ENCODE measurements at regions not wholly inside any gene's neighbourhood (a gene's known extent, or its start where the extent isn't known, plus 50 kb on each side); places are given as distances from the start of the nearest gene placed in this dataset.
"Not testable (repeated sequence)": the region's sequence is repeated elsewhere in the genome, so short reads cannot be mapped to it uniquely, and the experiment has no call there.

GRCh38 chr9:103225702-103226646 lies 230.8 kb downstream of the CYLC2 start:
- Histone ChIP-seq H3K4me1 (no peaks in the 10 kb centered on the region), H3K27me3 (no peaks in the 10 kb centered on the region), H3K36me3 (no peaks in the 10 kb centered on the region), H3K27ac (no peak overlapping the region), H3K9me3 (no peaks in the 10 kb centered on the region), H3K4me3 (no peak overlapping the region)
- TF ChIP-seq CTCF (IDR thresholded peaks at IDR 0.05) (no peak), POLR2A (IDR thresholded peaks at IDR 0.05) (no peak)
- DNase-seq: no peak
- intact Hi-C loops (cut with DNase I; ENCODE audit: low total_unique reads): no loop called here

GRCh38 chr9:103226647-103227013 lies 231.5 kb downstream of the CYLC2 start:
- intact Hi-C loops (cut with DNase I; ENCODE audit: low total_unique reads): no loop called here
- DNase-seq: no peak
- no peak for TF ChIP-seq CTCF (IDR thresholded peaks at IDR 0.05)
- no peak for TF ChIP-seq POLR2A (IDR thresholded peaks at IDR 0.05)

GRCh38 chr9:103237571-103238109 lies 242.5 kb downstream of the CYLC2 start:
- intact Hi-C loops (cut with DNase I; ENCODE audit: low total_unique reads); H3K4me3 ChIP-seq; H3K27ac ChIP-seq; H3K9me3 ChIP-seq; H3K4me1 ChIP-seq; H3K27me3 ChIP-seq; H3K36me3 ChIP-seq; DNase-seq: not testable (repeated sequence)

More at GRCh38 chr9:103226647-103227013, 231.5 kb downstream of the CYLC2 start:
- no peaks in the 10 kb centered on the region for H3K27me3 ChIP-seq
- H3K4me1 ChIP-seq: no peaks in the 10 kb centered on the region
- H3K9me3 ChIP-seq: no peaks in the 10 kb centered on the region
- no peak overlapping the region for H3K4me3 ChIP-seq
- no peak overlapping the region for H3K27ac ChIP-seq
- no peaks in the 10 kb centered on the region for H3K36me3 ChIP-seq

- DNase-seq: no peak
- H3K27me3 ChIP-seq: no peaks in the 10 kb centered on the region
- intact Hi-C loops (cut with DNase I; ENCODE audit: low total_unique reads): no loop called here
- TF ChIP-seq CTCF (IDR thresholded peaks at IDR 0.05): no peak
- no peak for TF ChIP-seq POLR2A (IDR thresholded peaks at IDR 0.05)
- no peak overlapping the region for H3K4me3 ChIP-seq
- H3K27ac ChIP-seq: no peak overlapping the region
- no peaks in the 10 kb centered on the region for H3K9me3 ChIP-seq
- H3K36me3 ChIP-seq: no peaks in the 10 kb centered on the region
- no peaks in the 10 kb centered on the region for H3K4me1 ChIP-seq
Observed at GRCh38 chr9:103242025-103242424, 246.9 kb downstream of the CYLC2 start.

- intact Hi-C loops (cut with DNase I; ENCODE audit: low total_unique reads): no loop called here
- DNase-seq: no peak
- no peak overlapping the region for H3K4me3 ChIP-seq
- no peaks in the 10 kb centered on the region for H3K4me1 ChIP-seq
- H3K27ac ChIP-seq: no peak overlapping the region
- H3K9me3 ChIP-seq: no peaks in the 10 kb centered on the region
- H3K27me3 ChIP-seq: no peaks in the 10 kb centered on the region
- TF ChIP-seq POLR2A (IDR thresholded peaks at IDR 0.05): no peak
- H3K36me3 ChIP-seq: no peaks in the 10 kb centered on the region
Observed at GRCh38 chr9:103242486-103242885, 247.4 kb downstream of the CYLC2 start.

- no peaks in the 10 kb centered on the region for H3K36me3 ChIP-seq
- no peaks in the 10 kb centered on the region for H3K9me3 ChIP-seq
- TF ChIP-seq POLR2A (IDR thresholded peaks at IDR 0.05) (no peak), CTCF (IDR thresholded peaks at IDR 0.05) (no peak)
- intact Hi-C loops (cut with DNase I; ENCODE audit: low total_unique reads): no loop called here
- no peaks in the 10 kb centered on the region for H3K27me3 ChIP-seq
- no peaks in the 10 kb centered on the region for H3K4me1 ChIP-seq
- H3K27ac ChIP-seq: no peak overlapping the region
- DNase-seq: no peak
- H3K4me3 ChIP-seq: no peak overlapping the region
Observed at GRCh38 chr9:103243553-103243952, 248.4 kb downstream of the CYLC2 start.
